Upper lobe of left lung (tissue), 6 donors: ENCODE measurements at regions not wholly inside any gene's neighbourhood (a gene's known extent, or its start where the extent isn't known, plus 50 kb on each side); places are given as distances from the start of the nearest gene placed in this dataset.

Source experiments
- ATAC-seq, 2 donors: fragments of 200-7000 bp; cut with Tn5 transposase; one replicate each; pipeline ENCODE4 v1.9.1; 2022; ENCODE audit warnings: mild to moderate bottlenecking in 2 of 2, moderate library complexity in 2 of 2; ENCODE audit not compliant: low FRiP score in 2 of 2
- DNase-seq, 2 donors: peaks; one replicate each; pipeline ENCODE4 v3.0.0-alpha.2; 2019 to 2020
- H3K27ac ChIP-seq, 4 donors: fragments of 200-600 bp; sonication (generic); one replicate each; pipeline ENCODE4 v1.5.1; 2016 to 2019
- H3K27me3 ChIP-seq, 4 donors: fragments of 200-600 bp; sonication (generic); one replicate each; pipeline ENCODE4 v1.5.1; 2017 to 2019
- H3K36me3 ChIP-seq, 4 donors: fragments of 200-600 bp; sonication (generic); one replicate each; pipeline ENCODE4 v1.5.1; 2016 to 2019
- H3K4me1 ChIP-seq, 4 donors: fragments of 200-600 bp; sonication (generic); one replicate each; pipeline ENCODE4 v1.5.1; 2018 to 2019
- H3K4me3 ChIP-seq, 4 donors: fragments of 200-600 bp; sonication (generic); one replicate each; pipeline ENCODE4 v1.5.1; 2017 to 2019; ENCODE audit warnings: mild to moderate bottlenecking in 2 of 4, moderate library complexity in 1 of 4
- H3K9me3 ChIP-seq, 4 donors: fragments of 200-600 bp; sonication (generic); one replicate each; pipeline ENCODE4 v1.5.1; 2018 to 2019
- CTCF ChIP-seq, 6 experiments: fragments of 450-650 bp in 4 of 6; fragments of 200-600 bp in 2 of 6; sonication (generic) in 2 of 6; IDR thresholded peaks; one replicate each; pipeline ENCODE4 v1.5.1; 2016 to 2019; ENCODE audit warnings: antibody characterized with exemption in 6 of 6
- EP300 ChIP-seq, 4 donors: sonication (generic); formaldehyde crosslinking; IDR thresholded peaks; one replicate each; pipeline ENCODE4 v1.5.1; 2017; ENCODE audit warnings: antibody characterized with exemption in 4 of 4, control low read depth in 2 of 4
- POLR2A ChIP-seq, 4 donors: fragments of 450-650 bp; IDR thresholded peaks; one replicate each; pipeline ENCODE4 v1.5.1; 2016 to 2017; ENCODE audit warnings: antibody characterized with exemption in 4 of 4, mild to moderate bottlenecking in 2 of 4
- POLR2AphosphoS5 ChIP-seq, 2 donors: sonication (generic); formaldehyde crosslinking; IDR thresholded peaks; one replicate each; pipeline ENCODE4 v1.5.1; 2017; ENCODE audit warnings: antibody characterized with exemption in 2 of 2
- WGBS, 2 donors: methylation state at CpG; one replicate each; pipeline ENCODE4 v1.1.5; 2017 to 2018; 5-methylcytosine and 5-hydroxymethylcytosine counted together
- donor health status: DM: no; HTN: no; CAD: no; lungs with moderate emphysema.
- donor health status: DM: no; HTN: yes; CAD: no; lungs with severe emphysema.

- no peak overlapping the region for H3K4me3 ChIP-seq
- no peaks in the 10 kb centered on the region for H3K9me3 ChIP-seq
- no peak for TF ChIP-seq EP300 (IDR thresholded peaks at IDR 0.05)
- H3K27ac ChIP-seq: no peak overlapping the region
- H3K27me3 ChIP-seq: no peaks in the 10 kb centered on the region
- H3K4me1 ChIP-seq: no peaks in the 10 kb centered on the region
- WGBS, 2 donors: 70 to 74% methylated on average over 3 to 5 of the region's 5 CpGs
- ATAC-seq (no peak), DNase-seq (no peak)
- no peaks in the 10 kb centered on the region for H3K36me3 ChIP-seq
Observed at GRCh38 chr17:34852614-34853013, 108.6 kb downstream of the CCT6B start.

- ATAC-seq (no peak), DNase-seq (no peak)
- Histone ChIP-seq H3K9me3 (no peaks in the 10 kb centered on the region), H3K36me3 (no peaks in the 10 kb centered on the region), H3K27me3 (no peaks in the 10 kb centered on the region), H3K27ac (no peak overlapping the region), H3K4me3 (no peak overlapping the region), H3K4me1 (no peaks in the 10 kb centered on the region)
- 83 to 86% methylated on average over 4 to 9 of the region's 9 CpGs for WGBS, 2 donors
- no peak for TF ChIP-seq CTCF (IDR thresholded peaks at IDR 0.05)
- TF ChIP-seq POLR2A (IDR thresholded peaks at IDR 0.05): no peak
- TF ChIP-seq EP300 (IDR thresholded peaks at IDR 0.05): no peak
- TF ChIP-seq POLR2AphosphoS5 (IDR thresholded peaks at IDR 0.05): no peak
Observed at GRCh38 chr17:34851961-34852540, 109.2 kb downstream of the CCT6B start.

- TF ChIP-seq CTCF (IDR thresholded peaks at IDR 0.05): no peak
- TF ChIP-seq POLR2A (IDR thresholded peaks at IDR 0.05): no peak
- no peak for TF ChIP-seq POLR2AphosphoS5 (IDR thresholded peaks at IDR 0.05)
- no peak for TF ChIP-seq EP300 (IDR thresholded peaks at IDR 0.05)
- 78 to 79% methylated on average over 2 to 3 of the region's 3 CpGs for WGBS, 2 donors
- ATAC-seq (no peak), DNase-seq (no peak)
- Histone ChIP-seq H3K27me3 (no peaks in the 10 kb centered on the region), H3K4me1 (no peaks in the 10 kb centered on the region), H3K36me3 (no peaks in the 10 kb centered on the region), H3K27ac (no peak overlapping the region), H3K9me3 (no peaks in the 10 kb centered on the region), H3K4me3 (no peak overlapping the region)
Observed at GRCh38 chr17:34850964-34851363, 110.3 kb downstream of the CCT6B start.

- ATAC-seq (no peak), DNase-seq (no peak)
- Histone ChIP-seq H3K27ac (no peak overlapping the region), H3K4me3 (no peak overlapping the region), H3K4me1 (no peaks in the 10 kb centered on the region), H3K36me3 (no peaks in the 10 kb centered on the region), H3K9me3 (no peaks in the 10 kb centered on the region), H3K27me3 (no peaks in the 10 kb centered on the region)
- no peak for TF ChIP-seq EP300 (IDR thresholded peaks at IDR 0.05)
- no peak for TF ChIP-seq POLR2AphosphoS5 (IDR thresholded peaks at IDR 0.05)
- TF ChIP-seq POLR2A (IDR thresholded peaks at IDR 0.05): no peak
- TF ChIP-seq CTCF (IDR thresholded peaks at IDR 0.05): no peak
- WGBS, 2 donors: 58 to 68% methylated on average over 3 to 4 of the region's 4 CpGs
Observed at GRCh38 chr17:34850023-34850422, 111.2 kb downstream of the CCT6B start.

- TF ChIP-seq EP300 (IDR thresholded peaks at IDR 0.05) (no peak), CTCF (IDR thresholded peaks at IDR 0.05) (no peak), POLR2A (IDR thresholded peaks at IDR 0.05) (no peak), POLR2AphosphoS5 (IDR thresholded peaks at IDR 0.05) (no peak)
Observed at GRCh38 chr17:34847938-34848337, 113.3 kb downstream of the CCT6B start.

More at GRCh38 chr17:34847938-34848337, 113.3 kb downstream of the CCT6B start:
- Histone ChIP-seq H3K9me3 (no peaks in the 10 kb centered on the region), H3K36me3 (no peaks in the 10 kb centered on the region), H3K4me3 (no peak overlapping the region), H3K4me1 (no peaks in the 10 kb centered on the region), H3K27ac (no peak overlapping the region), H3K27me3 (no peaks in the 10 kb centered on the region)
- ATAC-seq (no peak), DNase-seq (no peak)
- 34 to 46% methylated on average over 3 of the region's 3 CpGs for WGBS, 2 donors
